Loucy (cell line): ENCODE measurements at regions not wholly inside any gene's neighbourhood (a gene's known extent, or its start where the extent isn't known, plus 50 kb on each side); places are given as distances from the start of the nearest gene placed in this dataset.

ENCODE experiments used
- CTCF ChIP-seq: fragments of 200-600 bp; sonication (generic); conservative IDR thresholded peaks from 2 replicates; pipeline ENCODE4 v1.5.1; 2014; ENCODE audit warnings: mild to moderate bottlenecking, antibody characterized with exemption, low read length
- EZH2phosphoT487 ChIP-seq: fragments of 200-600 bp; IDR thresholded peaks from 2 replicates; pipeline ENCODE4 v1.6.1; 2018; ENCODE audit warnings: antibody characterized with exemption, mild to moderate bottlenecking, moderate library complexity, borderline replicate concordance

GRCh38 chr16:72481419-72481818 is 309.5 kb upstream of the PMFBP1 start:
- TF ChIP-seq CTCF (no peak), EZH2phosphoT487 (no peak)
